HG02885 (cell line): ENCODE measurements at regions not wholly inside any gene's neighbourhood (a gene's known extent, or its start where the extent isn't known, plus 50 kb on each side); places are given as distances from the start of the nearest gene placed in this dataset.
"Not testable (repeated sequence)": the region's sequence is repeated elsewhere in the genome, so short reads cannot be mapped to it uniquely, and the experiment has no call there.

ENCODE experiments used
- ATAC-seq: cut with Tn5 transposase; IDR thresholded peaks from one replicate; pipeline ENCODE4 v1.9.1; 2021; ENCODE audit warnings: mild to moderate bottlenecking; ENCODE audit not compliant: unreplicated experiment, poor library complexity

DNA sequence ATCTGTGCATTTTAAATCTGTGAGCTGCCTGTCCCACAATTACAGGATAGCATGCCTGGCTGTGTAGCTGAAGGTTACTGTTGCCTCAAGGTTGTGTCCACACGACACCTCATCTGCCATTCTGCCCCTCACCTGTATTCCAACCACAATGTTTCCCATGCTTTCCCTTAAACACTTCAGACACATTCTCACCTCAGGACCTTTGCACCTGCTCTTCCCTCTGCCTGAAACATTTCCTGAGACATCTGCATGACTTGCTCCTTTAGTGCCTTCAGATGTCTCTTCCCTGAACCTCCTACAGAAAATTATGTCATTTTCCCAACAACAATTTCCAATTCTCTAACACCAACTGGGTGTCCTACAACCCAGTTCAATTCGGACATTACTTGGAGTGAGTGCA lies 120.4 kb downstream of the ZNF608 start:
- ATAC-seq: no peak

DNA sequence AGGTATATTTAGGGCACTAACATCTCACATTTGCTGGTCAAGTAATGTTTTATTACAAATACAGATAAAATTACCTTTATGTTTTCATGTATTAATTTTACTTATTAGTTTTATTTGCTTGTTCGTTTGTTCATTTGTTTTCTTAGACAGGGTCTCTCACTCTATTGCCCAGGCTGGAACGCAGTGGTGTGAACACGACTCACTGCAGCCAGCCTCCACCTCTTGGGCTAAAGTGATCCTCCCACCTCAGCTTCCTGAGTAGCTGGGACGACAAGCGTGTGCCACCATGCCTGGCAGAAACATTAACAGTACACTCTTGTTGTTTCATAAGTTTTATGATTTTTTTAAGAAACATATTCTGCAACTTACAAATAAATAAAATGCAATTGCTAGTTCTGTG lies 123.2 kb downstream of the ZNF608 start:
- ATAC-seq: no peak

DNA sequence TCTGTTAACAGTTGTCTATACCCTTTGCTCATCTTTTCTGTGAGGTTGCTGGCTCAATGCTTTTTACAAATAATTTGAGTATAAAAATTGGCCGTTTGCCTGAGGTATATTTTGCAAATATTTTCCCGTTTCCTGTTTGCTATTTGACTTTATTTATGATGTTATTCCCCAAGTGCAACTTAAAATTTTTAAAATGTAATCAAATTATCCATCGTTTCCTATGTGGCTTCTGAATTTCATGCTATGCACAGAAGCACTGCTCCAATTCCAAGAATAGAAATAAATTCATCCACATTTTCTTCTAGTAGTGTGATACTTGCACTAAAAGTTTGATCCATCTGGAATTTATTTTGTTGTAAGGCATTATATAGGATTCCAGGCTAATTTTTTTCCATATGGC lies 123.6 kb downstream of the ZNF608 start:
- no peak for ATAC-seq

DNA sequence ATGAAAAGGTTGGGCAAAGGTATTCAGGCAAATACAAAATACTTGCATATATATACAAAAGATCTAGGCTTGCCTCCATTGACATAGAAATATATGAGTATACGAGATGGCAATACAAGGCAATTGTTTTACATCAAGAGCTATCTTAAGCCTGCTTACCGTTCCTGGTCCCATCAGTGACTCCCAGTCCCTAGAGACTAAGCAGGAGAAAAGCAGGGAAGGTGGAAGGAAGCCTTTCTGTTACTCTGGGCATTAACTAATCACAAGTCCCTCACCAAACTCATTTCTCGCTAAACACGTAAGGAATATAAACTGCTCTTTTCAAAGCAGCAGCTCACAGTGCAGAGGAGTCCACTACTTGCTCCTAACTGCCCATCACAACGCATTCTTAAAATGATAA lies 125.2 kb downstream of the ZNF608 start:
- ATAC-seq: no peak

DNA sequence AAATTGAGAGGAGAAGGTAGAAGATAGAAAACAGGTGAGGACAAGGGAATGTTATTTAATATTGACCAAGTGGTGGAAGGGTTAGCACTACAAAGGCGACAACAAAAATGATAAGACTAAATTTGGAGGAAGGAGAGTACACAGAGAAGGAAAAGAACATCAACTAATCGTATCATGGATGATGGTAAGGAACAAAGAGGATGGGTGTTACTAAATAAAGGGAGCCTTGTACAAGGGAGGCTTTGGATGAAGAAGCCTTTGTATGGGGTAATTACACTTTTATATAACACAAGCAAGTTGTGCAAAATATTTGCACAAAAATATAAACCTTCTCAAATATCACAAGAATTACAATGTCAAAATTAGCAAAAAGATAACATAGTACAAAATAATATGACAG lies 125.7 kb downstream of the ZNF608 start:
- no peak for ATAC-seq

DNA sequence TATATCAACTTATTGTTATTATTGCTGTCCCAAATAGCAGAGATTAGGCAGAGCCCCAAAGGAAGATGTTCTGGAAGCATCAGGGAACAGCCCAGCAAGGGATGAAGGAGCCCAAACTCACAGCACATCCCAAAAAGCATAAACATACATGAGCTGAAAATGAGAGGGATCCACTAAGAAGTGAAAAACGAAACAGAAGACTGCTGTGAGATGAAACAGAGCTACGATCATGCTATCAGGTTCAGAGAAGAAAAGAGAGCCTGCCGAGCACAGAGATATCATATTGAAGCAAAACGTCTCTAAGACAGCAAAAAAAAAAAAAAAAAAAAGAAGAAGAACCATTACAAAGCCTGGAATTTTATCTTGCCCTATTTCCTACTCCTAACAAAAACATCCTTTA lies 127.3 kb downstream of the ZNF608 start:
- ATAC-seq: no peak

DNA sequence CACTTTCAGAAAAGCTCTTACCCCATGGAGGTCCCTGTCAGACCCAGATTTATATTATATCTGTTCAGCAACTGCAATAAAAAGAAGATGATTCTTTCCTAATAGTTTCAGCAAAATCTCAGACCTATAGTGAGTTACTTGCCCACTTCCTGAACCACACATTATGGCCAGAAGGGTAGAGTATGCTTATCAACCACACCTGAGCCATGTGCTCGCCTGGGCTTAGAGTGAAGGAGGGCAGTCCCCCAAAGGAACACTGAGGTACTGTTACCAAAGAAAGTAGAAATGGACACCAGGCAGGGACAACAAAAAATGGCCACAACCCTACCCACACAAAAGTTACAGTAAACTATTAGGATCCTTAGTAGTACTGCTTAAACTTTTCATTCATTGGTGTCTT lies 128.7 kb downstream of the ZNF608 start:
- ATAC-seq: no peak

DNA sequence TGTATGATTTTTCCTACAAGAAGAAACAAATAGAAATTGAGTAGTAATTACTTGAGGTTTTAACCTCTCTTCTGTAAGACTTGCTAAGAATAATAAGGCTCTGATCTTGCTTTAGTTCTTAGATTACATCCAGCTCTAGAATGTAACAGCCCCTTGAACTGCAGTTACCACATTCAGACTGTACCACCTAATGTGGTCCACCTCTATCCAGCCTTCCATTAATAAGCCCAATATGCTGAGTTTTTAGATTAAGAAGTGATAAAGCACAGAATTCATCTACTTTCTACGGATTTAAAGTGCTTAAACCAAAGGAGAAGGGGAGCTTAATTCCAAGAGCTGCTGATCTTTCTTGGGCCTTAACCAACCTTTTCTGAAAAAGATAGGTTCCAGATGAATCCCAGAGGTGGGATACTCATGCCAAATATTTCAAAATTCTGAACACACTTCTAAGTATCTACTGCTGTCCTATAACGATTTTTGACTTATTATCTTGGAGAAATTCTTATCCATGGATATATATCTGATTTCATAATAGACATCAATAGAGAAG lies 131.5 kb downstream of the ZNF608 start:
- ATAC-seq: no peak

DNA sequence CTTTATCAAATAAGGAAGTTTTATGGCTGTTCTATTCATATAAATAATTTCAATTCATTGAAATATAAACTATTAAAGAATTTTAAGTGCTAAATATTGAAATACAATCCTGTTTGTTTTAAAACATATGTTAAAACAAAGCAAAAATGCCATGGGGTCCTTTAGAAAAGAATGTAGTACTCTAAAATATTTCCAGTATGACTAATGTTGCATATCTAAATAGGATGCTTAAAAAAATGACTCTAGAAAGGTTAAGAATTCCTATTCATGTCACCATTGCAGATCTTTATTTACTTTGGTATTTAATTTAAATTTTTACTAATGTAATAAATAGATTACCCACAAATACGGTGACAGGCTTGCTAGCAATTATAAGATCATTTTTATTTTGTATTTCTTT lies 132.3 kb downstream of the ZNF608 start:
- no peak for ATAC-seq

DNA sequence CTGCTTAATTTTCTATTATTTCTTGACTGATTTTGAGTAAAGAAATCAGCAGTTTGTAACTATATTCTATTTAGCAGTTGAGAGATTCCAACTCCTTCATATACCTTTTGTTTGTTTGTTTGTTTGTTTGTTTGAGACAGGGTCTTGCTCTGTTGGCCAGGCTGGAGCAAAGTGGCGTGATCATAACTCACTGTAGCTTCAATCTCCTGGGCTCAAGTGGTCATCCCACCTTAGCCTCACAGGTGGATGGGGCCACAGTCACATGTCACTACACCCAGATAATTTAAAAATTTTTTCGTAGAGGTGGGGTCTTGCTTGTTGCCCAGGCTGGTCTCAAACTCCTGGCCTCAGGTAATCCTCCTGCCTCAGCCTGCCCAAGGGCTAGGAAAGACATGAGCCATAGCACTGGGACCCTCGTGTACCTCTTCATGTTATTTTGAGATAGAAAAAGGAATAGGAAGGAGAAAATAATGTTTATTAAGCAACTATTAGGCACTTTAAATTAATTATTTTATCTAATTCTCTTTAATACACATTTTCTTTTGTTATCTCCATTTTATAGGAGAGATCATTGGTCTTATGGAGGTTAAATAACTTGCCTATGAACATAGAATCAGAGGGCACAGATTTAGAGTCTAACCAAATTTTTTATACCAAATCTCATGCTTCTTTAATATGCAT lies 133.0 kb downstream of the ZNF608 start:
- ATAC-seq: no peak

DNA sequence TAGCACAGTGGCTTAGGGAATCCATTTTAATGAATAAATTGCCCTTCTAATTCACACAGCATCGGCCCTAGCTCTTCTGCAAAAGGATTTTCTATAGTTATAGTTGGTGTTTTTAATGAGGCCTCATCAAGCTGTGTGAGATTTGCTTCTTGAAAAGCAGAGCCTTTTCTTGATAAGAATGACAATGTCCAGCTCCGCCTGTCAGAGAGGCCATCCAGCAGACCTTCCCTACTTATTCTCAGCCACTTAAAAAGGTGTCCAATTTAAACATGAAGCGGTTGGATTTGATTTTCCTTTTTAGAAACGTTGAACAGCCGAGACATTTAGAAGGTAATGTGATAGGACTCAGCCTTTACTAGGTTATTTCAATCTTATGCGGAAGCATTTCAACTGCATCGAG lies 134.4 kb downstream of the ZNF608 start:
- ATAC-seq: no peak

DNA sequence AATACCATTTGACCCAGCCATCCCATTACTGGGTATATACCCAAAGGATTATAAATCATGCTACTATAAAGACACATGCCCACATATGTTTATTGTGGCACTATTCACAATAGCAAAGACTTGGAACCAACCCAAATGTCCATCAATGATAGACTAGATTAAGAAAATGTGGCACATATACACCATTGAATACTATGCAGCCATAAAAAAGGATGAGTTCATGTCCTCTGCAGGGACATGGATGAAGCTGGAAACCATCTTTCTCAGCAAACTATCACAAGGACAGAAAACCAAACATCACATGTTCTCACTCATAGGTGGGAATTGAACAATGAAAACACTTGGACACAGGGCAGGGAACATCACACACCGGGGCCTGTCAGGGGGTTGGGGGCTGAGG lies 135.2 kb downstream of the ZNF608 start:
- not testable (repeated sequence) for ATAC-seq

DNA sequence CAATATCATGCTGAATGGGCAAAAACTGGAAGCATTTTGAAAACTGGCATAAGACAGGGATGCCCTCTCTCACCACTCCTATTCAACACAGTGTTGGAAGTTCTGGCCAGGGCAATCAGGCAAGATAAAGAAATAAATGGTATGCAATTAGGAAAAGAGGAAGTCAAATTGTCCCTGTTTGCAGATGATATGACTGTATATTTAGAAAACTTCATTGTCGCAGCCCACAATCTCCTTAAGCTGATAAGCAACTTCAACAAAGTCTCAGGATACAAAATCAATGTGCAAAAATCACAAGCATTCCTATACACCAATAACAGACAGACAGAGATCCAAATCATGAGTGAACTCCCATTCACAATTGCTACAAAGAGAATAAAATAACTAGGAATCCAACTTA lies 136.8 kb downstream of the ZNF608 start:
- ATAC-seq: not testable (repeated sequence)

DNA sequence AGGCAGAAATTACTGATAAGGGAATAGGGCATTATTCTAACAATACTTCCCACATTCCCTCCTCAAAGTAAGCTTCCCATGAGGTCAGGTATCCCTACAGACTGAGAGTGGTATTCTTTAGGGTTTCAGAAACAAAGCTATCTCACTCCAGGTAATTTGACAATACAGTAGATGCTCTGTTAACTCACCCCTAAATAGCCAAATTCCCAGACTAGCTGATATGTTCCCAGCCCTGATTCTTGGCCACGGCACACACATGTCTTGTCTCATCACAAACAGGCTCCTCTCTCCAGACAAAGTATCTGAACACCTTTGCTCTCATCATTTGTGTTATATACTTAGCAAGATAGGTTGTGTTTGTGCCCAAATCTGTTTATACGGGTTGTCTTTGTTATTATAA lies 139.9 kb downstream of the ZNF608 start:
- no peak for ATAC-seq

DNA sequence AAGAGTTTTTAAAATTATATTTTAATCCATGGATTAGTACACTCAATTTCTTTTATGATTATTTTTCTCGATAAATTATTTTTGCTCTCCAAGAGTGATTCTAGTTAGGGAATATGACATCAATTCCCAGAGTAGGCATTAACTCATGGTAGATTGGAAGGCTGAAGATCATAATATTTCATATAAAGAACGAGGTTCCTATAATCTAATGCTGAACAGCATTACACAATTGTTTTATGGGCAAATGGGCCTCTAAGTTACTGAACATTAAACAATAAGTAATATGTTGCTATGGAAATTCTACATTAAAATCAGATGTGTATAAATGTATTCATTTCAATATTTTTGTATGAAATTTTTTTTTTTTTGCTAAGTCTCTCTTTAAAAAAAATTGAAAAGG lies 140.3 kb downstream of the ZNF608 start:
- no peak for ATAC-seq

DNA sequence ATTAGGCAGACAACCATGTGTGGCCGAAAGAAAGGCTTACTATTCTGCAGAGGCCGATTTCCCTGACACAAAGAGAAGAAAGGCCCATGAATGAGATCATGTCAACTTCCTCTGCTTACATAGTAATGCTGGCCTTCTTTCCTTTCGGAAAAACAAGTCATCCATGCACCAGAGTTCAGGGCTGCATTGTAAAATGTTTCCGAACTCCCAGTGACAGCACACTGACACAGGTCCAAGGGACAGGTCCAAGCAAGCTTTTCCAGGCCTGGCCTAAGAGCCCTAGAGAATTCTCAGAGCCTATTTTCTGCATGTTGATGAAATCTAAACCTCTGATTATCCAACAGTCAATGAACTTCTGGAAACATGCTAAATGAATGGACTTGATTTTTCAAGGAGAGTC lies 140.9 kb downstream of the ZNF608 start:
- no peak for ATAC-seq

DNA sequence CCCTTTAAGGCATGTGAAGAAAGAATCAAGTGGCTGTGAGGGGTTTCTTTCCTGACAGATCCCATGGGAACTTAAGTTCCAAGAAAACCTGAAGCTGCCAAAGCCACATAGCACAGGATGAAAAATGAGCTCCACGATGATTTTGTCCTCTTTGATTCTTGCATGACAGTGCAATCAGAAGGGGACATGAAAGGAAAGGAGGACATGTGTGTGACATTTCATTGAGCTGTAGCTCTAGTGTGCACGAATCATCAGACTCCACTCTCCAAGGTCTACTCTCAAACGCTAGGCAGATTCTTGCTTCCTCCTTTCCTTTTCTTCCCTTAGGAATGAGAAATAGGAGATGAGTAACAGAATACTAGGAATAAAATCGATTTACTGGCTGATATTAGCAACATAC lies 142.0 kb downstream of the ZNF608 start:
- no peak for ATAC-seq

DNA sequence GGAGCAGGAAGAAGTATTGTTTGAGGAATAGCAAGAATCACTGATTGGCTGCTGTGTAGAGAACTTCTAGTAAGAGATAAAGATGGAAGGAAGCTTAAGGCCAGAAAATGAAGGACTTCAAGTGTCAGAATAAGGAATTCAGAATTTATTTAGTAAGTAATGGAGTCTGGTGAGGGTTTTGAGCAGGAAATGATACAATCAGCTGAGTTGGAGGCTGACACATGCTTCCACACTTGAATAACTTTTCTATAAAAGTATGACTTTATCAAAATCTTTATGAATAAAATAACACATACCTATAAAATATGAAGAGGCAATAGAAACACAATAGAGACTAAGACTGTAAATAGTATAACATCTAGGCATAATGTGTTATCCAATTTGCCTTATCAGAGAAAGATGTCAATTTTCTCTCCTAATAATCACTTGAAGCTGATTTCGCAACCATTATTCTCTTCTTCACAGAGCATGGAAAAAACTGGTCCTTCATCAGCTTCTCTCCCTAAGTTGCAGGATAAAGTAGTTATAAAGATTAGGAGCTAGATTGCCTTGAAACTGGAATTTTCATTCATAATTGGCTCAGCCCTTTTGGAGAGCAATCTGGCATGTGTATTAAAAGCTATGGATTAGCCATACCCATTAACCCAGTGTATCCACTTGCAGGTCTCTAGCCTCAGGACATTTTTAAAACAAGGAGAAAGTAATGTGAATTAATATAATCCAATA lies 143.4 kb downstream of the ZNF608 start:
- no peak for ATAC-seq

DNA sequence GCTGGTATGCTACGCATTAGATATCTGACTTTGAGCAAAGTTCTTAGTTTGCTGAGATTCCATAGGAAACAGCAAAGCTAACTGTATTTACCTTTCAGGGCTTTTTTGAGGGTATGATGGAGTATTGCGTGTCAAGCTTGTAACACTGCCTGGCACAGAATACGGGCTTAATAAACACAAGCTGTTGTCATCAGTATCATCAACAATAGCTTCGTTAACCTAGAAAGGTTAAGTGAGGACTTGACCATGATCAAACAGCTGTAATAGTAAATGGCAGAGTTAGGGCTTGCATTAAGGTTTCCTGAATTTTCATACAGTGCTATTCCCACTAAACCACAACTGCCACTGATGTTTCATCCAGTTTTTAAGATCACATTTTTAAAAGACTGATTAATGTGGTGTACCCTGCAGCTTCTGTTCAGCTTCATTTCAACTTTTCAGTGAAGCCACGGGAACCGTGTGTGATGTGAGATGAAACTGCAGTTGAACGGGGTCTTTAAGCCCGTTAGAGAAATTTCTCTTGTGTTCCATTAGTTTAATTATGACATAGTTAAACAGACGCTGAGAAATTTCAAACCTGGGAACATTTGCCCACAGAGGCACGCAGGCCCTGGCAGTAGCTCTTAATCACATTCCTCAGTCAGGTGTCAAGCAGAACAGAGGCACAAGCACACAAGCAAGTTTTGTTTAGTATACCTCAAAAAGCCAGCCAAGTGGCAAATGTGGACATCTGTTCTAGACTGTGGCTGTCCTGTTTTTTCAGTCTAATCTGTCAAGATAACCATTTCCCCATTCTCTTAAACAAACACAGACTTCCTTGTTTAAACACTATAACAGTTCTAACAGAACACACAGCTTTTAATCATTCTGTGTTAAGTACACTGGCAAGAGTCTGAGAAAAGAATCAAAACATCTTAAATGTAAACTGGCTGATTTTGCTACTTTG lies 147.1 kb downstream of the ZNF608 start:
- ATAC-seq: peak; percentile 41

DNA sequence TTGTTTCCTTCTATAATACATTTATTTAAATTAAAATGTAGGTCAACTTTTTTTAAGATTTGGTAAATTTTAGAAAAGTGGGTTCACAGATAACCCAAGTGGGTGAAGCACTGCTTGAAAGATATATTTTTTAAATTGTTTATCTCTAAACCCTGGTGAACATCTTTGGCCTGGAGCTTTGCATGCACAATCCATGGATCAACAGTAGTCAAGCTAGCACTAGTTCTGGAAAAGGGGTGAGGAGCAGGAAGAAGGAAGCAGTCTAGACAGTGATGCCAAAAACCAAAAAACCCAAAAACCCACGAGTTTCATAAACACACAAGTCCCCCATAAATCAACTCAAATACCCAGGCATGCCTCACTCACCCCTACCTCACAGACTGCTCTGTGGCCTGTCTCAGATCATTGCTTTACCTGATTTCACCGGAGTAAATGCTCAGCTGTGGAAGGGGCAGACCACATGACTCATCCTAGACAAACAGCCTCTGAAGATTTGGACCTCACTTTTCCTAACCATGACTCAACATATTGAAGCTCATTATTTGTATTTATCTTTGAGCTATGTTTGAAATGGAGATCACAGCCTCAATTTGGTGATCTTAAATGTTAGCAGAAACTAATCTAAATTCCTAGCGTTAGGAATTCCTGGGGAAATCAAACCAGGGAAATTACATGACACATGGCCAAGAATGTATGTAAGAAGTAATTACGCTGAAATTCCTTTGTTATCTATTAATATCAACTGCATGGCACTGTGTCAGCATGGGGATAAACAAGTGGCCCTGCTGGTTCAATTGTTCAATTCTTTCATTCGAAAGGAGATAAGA lies 149.6 kb downstream of the ZNF608 start:
- ATAC-seq: no peak
